Esophagus muscularis mucosa (tissue), 3 donors: ENCODE measurements at regions not wholly inside any gene's neighbourhood (a gene's known extent, or its start where the extent isn't known, plus 50 kb on each side); places are given as distances from the start of the nearest gene placed in this dataset.

Experiments used
- POLR2A ChIP-seq: fragments of 450-650 bp; IDR thresholded peaks from one replicate; pipeline ENCODE4 v1.6.1; 2017; ENCODE audit warnings: antibody characterized with exemption, moderate library complexity, mild to moderate bottlenecking, low read depth
- POLR2AphosphoS5 ChIP-seq, 2 donors: sonication (generic); formaldehyde crosslinking; IDR thresholded peaks; one replicate each; pipeline ENCODE4 v1.6.1; 2017; ENCODE audit warnings: antibody characterized with exemption in 2 of 2
- TF ChIP-seq, protein P1 (sequence below), 3 experiments: fragments of 200-600 bp in 2 of 3; fragments of 450-650 bp in 1 of 3; sonication (generic) in 2 of 3; IDR thresholded peaks; one replicate each; pipeline ENCODE4 v1.5.1; 2017 to 2019; ENCODE audit warnings: antibody characterized with exemption in 3 of 3, mild to moderate bottlenecking in 2 of 3, moderate library complexity in 1 of 3

DNA sequence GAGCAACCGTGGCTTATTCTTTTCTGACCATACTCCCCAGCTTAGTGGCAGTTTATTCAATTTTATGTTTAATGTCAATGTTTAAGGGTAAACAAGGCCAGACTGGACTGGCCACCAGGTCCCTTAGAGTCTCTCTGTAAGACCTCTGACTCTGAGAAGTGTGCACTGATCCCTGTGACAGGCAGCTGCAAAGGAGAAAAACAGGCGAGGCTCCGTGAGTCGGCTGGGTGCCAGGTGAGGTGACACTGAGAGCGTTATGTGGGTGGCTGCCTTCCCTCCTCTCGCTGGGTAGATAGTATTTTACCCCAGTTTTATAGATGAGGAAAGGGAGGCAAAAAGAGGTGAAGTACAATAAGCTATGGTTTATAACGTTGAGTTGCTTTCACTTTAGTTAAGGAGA lies 139.4 kb upstream of the HDAC4 start:
- TF ChIP-seq, protein P1, sequence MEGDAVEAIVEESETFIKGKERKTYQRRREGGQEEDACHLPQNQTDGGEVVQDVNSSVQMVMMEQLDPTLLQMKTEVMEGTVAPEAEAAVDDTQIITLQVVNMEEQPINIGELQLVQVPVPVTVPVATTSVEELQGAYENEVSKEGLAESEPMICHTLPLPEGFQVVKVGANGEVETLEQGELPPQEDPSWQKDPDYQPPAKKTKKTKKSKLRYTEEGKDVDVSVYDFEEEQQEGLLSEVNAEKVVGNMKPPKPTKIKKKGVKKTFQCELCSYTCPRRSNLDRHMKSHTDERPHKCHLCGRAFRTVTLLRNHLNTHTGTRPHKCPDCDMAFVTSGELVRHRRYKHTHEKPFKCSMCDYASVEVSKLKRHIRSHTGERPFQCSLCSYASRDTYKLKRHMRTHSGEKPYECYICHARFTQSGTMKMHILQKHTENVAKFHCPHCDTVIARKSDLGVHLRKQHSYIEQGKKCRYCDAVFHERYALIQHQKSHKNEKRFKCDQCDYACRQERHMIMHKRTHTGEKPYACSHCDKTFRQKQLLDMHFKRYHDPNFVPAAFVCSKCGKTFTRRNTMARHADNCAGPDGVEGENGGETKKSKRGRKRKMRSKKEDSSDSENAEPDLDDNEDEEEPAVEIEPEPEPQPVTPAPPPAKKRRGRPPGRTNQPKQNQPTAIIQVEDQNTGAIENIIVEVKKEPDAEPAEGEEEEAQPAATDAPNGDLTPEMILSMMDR (IDR thresholded peaks at IDR 0.05), result no peak
- no peak for TF ChIP-seq POLR2A
- no peak for TF ChIP-seq POLR2AphosphoS5 (IDR thresholded peaks at IDR 0.05)
